ENCODE measurements at regions not wholly inside any gene's neighbourhood (a gene's known extent, or its start where the extent isn't known, plus 50 kb on each side); places are given as distances from the start of the nearest gene placed in this dataset.
A peak's percentile ranks its signal among the peaks of the same experiment; 100 is the strongest.

GRCh38 chr13:105817498-105817897 lies 718.0 kb downstream of the EFNB2 start:
- Histone ChIP-seq H3K9ac (ENCODE audit: insufficient read length, low read depth) (no peak overlapping the region), H3K9me3 (ENCODE audit: insufficient read depth, low read length) (no peaks in the 10 kb centered on the region), H3K36me3 (ENCODE audit: insufficient read depth, insufficient read length, low read length) (no peaks in the 10 kb centered on the region), H3K27me3 (ENCODE audit: insufficient read depth, insufficient read length) (peaks cover 2% of the 10 kb centered on the region), H3K4me3 (ENCODE audit: insufficient read length, low read depth) (no peak overlapping the region), H3K4me1 (ENCODE audit: insufficient read depth, insufficient read length) (no peaks in the 10 kb centered on the region)
- TF ChIP-seq ZNF274 (IDR thresholded peaks at IDR 0.05; ENCODE audit: low read depth, low read length) (no peak), YY1 (IDR thresholded peaks at IDR 0.05; ENCODE audit: insufficient read depth, insufficient read length) (no peak), SUZ12 (IDR thresholded peaks at IDR 0.05; ENCODE audit: extremely low read depth, insufficient read depth, insufficient read length) (no peak)
- DNase-seq (ENCODE audit: low read depth, low spot score) = no peak

GRCh38 chr13:105816994-105817393 lies 718.5 kb downstream of the EFNB2 start:
- no peaks in the 10 kb centered on the region for H3K4me1 ChIP-seq (ENCODE audit: insufficient read depth, insufficient read length)
- no peaks in the 10 kb centered on the region for H3K36me3 ChIP-seq (ENCODE audit: insufficient read depth, insufficient read length, low read length)
- H3K9me3 ChIP-seq (ENCODE audit: insufficient read depth, low read length) = no peaks in the 10 kb centered on the region
- TF ChIP-seq YY1 (IDR thresholded peaks at IDR 0.05; ENCODE audit: insufficient read depth, insufficient read length) (no peak), SUZ12 (IDR thresholded peaks at IDR 0.05; ENCODE audit: extremely low read depth, insufficient read depth, insufficient read length) (no peak), ZNF274 (IDR thresholded peaks at IDR 0.05; ENCODE audit: low read depth, low read length) (no peak)
- H3K4me3 ChIP-seq (ENCODE audit: insufficient read length, low read depth) = no peak overlapping the region
- peak; percentile 67 for DNase-seq (ENCODE audit: low read depth, low spot score)
- H3K27me3 ChIP-seq (ENCODE audit: insufficient read depth, insufficient read length) = peaks cover 2% of the 10 kb centered on the region
- no peak overlapping the region for H3K9ac ChIP-seq (ENCODE audit: insufficient read length, low read depth)

GRCh38 chr13:105814902-105815250 lies 720.6 kb downstream of the EFNB2 start:
- no peaks in the 10 kb centered on the region for H3K36me3 ChIP-seq (ENCODE audit: insufficient read depth, insufficient read length, low read length)
- no peak overlapping the region for H3K9ac ChIP-seq (ENCODE audit: insufficient read length, low read depth)
- no peaks in the 10 kb centered on the region for H3K4me1 ChIP-seq (ENCODE audit: insufficient read depth, insufficient read length)
- peaks cover 2% of the 10 kb centered on the region for H3K27me3 ChIP-seq (ENCODE audit: insufficient read depth, insufficient read length)
- no peak for TF ChIP-seq ZNF274 (IDR thresholded peaks at IDR 0.05; ENCODE audit: low read depth, low read length)
- TF ChIP-seq YY1 (IDR thresholded peaks at IDR 0.05; ENCODE audit: insufficient read depth, insufficient read length) = no peak
- no peak for TF ChIP-seq SUZ12 (IDR thresholded peaks at IDR 0.05; ENCODE audit: extremely low read depth, insufficient read depth, insufficient read length)
- no peak for DNase-seq (ENCODE audit: low read depth, low spot score)
- H3K4me3 ChIP-seq (ENCODE audit: insufficient read length, low read depth) = no peak overlapping the region
- H3K9me3 ChIP-seq (ENCODE audit: insufficient read depth, low read length) = no peaks in the 10 kb centered on the region

GRCh38 chr13:105814219-105814901 lies 721.1 kb downstream of the EFNB2 start:
- no peak overlapping the region for H3K9ac ChIP-seq (ENCODE audit: insufficient read length, low read depth)
- no peak for DNase-seq (ENCODE audit: low read depth, low spot score)
- H3K4me3 ChIP-seq (ENCODE audit: insufficient read length, low read depth) = no peak overlapping the region
- no peaks in the 10 kb centered on the region for H3K36me3 ChIP-seq (ENCODE audit: insufficient read depth, insufficient read length, low read length)
- H3K9me3 ChIP-seq (ENCODE audit: insufficient read depth, low read length) = no peaks in the 10 kb centered on the region
- H3K4me1 ChIP-seq (ENCODE audit: insufficient read depth, insufficient read length) = no peaks in the 10 kb centered on the region
- TF ChIP-seq YY1 (IDR thresholded peaks at IDR 0.05; ENCODE audit: insufficient read depth, insufficient read length) (no peak), ZNF274 (IDR thresholded peaks at IDR 0.05; ENCODE audit: low read depth, low read length) (no peak), SUZ12 (IDR thresholded peaks at IDR 0.05; ENCODE audit: extremely low read depth, insufficient read depth, insufficient read length) (no peak)
- H3K27me3 ChIP-seq (ENCODE audit: insufficient read depth, insufficient read length) = peaks cover 2% of the 10 kb centered on the region

GRCh38 chr13:105806628-105806920 lies 728.9 kb downstream of the EFNB2 start:
- H3K36me3 ChIP-seq (ENCODE audit: insufficient read depth, insufficient read length, low read length) = no peaks in the 10 kb centered on the region
- TF ChIP-seq ZNF274 (IDR thresholded peaks at IDR 0.05; ENCODE audit: low read depth, low read length) (no peak), SUZ12 (IDR thresholded peaks at IDR 0.05; ENCODE audit: extremely low read depth, insufficient read depth, insufficient read length) (no peak), YY1 (IDR thresholded peaks at IDR 0.05; ENCODE audit: insufficient read depth, insufficient read length) (no peak)
- no peaks in the 10 kb centered on the region; the same call in 1 of the 2 replicates for H3K9me3 ChIP-seq (ENCODE audit: insufficient read depth, low read length)
- H3K27me3 ChIP-seq (ENCODE audit: insufficient read depth, insufficient read length) = no peaks in the 10 kb centered on the region
- H3K4me3 ChIP-seq (ENCODE audit: insufficient read length, low read depth) = no peak overlapping the region
- DNase-seq (ENCODE audit: low read depth, low spot score) = no peak
- H3K4me1 ChIP-seq (ENCODE audit: insufficient read depth, insufficient read length) = no peaks in the 10 kb centered on the region
- H3K9ac ChIP-seq (ENCODE audit: insufficient read length, low read depth) = no peak overlapping the region

- Histone ChIP-seq H3K9ac (ENCODE audit: insufficient read length, low read depth) (no peak overlapping the region), H3K27me3 (ENCODE audit: insufficient read depth, insufficient read length) (no peaks in the 10 kb centered on the region), H3K4me1 (ENCODE audit: insufficient read depth, insufficient read length) (no peaks in the 10 kb centered on the region), H3K36me3 (ENCODE audit: insufficient read depth, insufficient read length, low read length) (no peaks in the 10 kb centered on the region), H3K9me3 (ENCODE audit: insufficient read depth, low read length) (no peaks in the 10 kb centered on the region; the same call in 1 of the 2 replicates), H3K4me3 (ENCODE audit: insufficient read length, low read depth) (no peak overlapping the region)
- TF ChIP-seq SUZ12 (IDR thresholded peaks at IDR 0.05; ENCODE audit: extremely low read depth, insufficient read depth, insufficient read length) = no peak
- TF ChIP-seq ZNF274 (IDR thresholded peaks at IDR 0.05; ENCODE audit: low read depth, low read length) = no peak
- TF ChIP-seq YY1 (IDR thresholded peaks at IDR 0.05; ENCODE audit: insufficient read depth, insufficient read length) = no peak
- DNase-seq (ENCODE audit: low read depth, low spot score) = no peak
These were observed 729.4 kb downstream of the EFNB2 start for GRCh38 chr13:105805892-105806627.

GRCh38 chr13:105804561-105805190 lies 730.8 kb downstream of the EFNB2 start:
- no peak for DNase-seq (ENCODE audit: low read depth, low spot score)
- Histone ChIP-seq H3K36me3 (ENCODE audit: insufficient read depth, insufficient read length, low read length) (no peaks in the 10 kb centered on the region), H3K9ac (ENCODE audit: insufficient read length, low read depth) (no peak overlapping the region), H3K4me1 (ENCODE audit: insufficient read depth, insufficient read length) (no peaks in the 10 kb centered on the region), H3K4me3 (ENCODE audit: insufficient read length, low read depth) (no peak overlapping the region), H3K27me3 (ENCODE audit: insufficient read depth, insufficient read length) (no peaks in the 10 kb centered on the region), H3K9me3 (ENCODE audit: insufficient read depth, low read length) (no peaks in the 10 kb centered on the region; the same call in 1 of the 2 replicates)
- TF ChIP-seq ZNF274 (IDR thresholded peaks at IDR 0.05; ENCODE audit: low read depth, low read length) (no peak), YY1 (IDR thresholded peaks at IDR 0.05; ENCODE audit: insufficient read depth, insufficient read length) (no peak), SUZ12 (IDR thresholded peaks at IDR 0.05; ENCODE audit: extremely low read depth, insufficient read depth, insufficient read length) (no peak)
